ENCODE measurements at regions not wholly inside any gene's neighbourhood (a gene's known extent, or its start where the extent isn't known, plus 50 kb on each side); places are given as distances from the start of the nearest gene placed in this dataset.
A peak's percentile ranks its signal among the peaks of the same experiment; 100 is the strongest.

- DNase-seq = no peak
Observed at GRCh38 chr9:91102269-91102668, 259.4 kb downstream of the AUH start.

DNA sequence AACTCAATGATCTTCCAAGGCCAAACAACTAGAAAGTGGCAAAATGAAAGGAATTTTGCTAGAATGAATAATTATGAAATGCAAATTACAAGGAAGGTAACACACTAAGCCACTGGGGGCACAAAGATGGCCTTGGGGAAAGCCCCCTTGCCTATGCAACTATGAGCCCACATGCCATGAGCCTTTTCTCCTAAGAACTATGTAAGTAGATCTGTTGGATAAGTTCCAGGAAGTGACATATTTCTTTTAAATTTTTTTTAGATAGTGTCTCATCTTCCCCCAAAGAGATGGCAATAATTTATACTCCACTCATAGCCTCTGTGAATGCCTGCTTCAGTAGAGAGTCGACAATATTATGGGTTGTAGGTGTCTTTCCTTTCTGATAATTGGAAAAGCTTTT lies 257.8 kb downstream of the AUH start:
- DNase-seq = no peak

DNA sequence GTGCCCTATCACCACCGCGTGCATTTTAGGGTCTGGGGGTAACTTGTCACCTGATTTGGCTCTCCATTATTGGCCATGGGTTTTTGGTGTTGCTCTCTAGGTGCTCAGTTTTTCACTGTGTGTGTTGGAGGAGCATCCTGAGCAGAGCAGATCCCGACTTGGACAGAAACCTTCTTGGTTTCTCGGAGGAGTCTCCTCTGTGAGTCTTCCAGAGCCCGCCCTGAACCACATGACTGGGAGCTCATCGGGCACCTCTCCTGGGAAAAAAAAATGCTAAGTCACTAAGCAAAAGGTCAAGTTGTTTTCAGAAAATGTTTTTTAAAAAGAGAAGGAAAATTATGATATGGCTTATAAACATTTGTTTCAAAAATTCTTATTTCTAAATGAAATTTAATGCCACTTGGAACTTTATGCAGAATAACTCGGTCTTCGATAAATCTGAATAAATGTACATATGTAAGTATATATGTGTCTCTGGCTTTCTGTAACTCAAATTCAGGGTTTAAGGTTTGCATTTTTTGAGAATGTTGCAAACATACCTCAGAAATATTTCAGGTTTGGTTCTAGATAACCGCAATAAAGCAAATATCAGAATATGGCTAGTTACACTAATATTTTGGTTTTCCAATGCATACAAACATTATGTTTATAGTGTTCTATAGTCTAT lies 255.2 kb downstream of the AUH start:
- DNase-seq = no peak

DNA sequence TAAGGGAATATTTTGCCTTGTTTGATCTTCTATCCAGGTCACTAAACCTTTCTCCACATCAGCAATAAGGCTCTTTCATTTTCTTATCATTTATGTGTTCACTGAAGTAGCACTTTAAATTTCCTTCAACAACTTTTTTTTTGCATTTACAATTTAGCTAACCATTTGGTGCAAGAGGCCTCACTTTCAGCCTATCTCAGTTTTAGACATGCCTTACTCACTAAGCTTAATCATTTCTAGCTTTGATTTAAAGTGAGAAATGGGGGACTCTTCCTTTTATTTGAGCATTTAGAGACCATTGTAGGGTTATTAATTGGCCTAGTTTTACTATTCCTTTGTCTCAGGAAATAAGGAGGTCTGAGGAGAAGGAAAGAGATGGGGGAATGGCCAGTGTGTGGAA lies 250.5 kb downstream of the AUH start:
- DNase-seq = no peak

DNA sequence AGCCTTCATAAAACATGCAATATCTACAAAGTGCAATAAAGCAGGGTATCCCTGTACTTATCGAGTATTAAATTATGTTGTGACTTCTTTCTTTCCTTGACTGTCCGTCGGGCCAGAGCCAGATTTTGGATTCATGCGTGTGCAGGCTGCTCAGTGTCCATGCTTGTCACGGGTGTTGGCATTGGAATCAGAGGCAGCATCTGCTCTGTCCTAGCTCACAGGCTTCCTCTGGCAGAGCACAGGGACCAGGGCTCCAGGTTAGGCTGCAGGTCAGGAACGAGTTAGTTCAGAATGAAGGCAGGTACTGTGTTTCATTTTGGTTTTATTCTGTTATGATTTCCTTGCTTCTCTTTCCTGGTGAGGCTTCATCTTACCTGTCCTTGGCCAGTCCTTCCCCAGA lies 249.8 kb downstream of the AUH start:
- no peak for DNase-seq

DNA sequence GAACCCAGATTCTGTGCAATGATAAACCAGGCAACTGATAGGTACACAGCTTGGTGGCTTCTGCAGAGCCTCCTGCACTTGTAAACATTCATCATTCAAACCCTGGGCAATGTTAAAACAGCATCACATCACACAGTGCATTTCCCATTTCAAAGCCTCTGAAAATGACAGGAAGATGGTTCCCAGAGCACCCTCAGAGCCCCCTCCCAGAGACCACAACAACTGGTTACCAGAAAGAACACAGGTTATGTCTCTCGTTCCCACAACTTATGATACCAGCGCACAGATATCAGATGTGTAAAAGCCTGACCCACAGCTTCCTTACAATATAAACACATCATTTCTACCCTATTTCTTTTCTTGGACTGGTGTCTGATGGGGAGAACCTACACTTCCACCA lies 248.7 kb downstream of the AUH start:
- DNase-seq = no peak

GRCh38 chr9:91114450-91114849 lies 247.3 kb downstream of the AUH start:
- DNase-seq = no peak

DNA sequence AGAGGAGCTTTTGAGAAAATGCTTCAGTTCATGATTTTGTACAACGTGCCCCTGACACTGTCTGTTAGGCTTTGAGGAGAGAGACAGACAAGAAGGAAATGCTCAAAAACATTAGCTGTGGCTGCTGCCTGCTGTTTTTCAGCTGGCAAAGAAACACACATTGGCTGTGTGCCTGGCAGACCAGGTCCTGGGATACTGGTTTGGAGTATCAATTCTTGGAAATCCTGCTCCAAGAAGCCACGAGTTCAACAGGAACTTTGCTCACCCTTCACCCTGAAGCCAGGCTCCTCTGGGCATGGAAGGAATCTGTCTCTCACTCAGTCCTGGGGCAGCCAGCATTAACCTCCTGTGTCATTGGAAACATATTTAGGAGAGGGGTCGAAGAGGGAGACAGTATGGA lies 245.5 kb downstream of the AUH start:
- DNase-seq = no peak

- no peak for DNase-seq
Observed at GRCh38 chr9:91116711-91117110, 245.0 kb downstream of the AUH start.

DNA sequence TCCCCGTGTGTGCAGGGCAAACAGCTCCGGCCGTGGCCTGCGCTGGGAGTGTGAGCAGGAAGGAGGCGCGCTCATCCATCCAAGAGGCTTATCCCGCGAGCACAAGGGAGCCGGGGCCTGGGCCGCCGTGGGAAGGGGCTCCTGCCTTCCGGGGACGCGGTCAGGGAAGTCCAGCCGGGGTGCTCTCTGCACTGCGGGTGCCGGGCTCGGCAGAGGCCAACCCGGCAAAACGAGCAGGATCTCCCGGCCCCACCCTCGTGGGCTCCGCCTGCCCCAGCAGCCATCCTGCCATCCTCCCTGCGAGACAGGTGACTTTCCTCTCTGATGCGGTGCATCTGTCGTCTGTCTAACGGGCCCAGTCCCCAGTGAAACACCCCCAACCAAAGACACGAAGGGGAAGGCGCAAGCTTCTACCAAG lies 244.2 kb downstream of the AUH start:
- DNase-seq = peak; percentile 73

- peak; percentile 89 for DNase-seq
Observed at GRCh38 chr9:91117959-91118703, 243.6 kb downstream of the AUH start.

- no peak for DNase-seq
Observed at GRCh38 chr9:91118704-91119025, 243.1 kb downstream of the AUH start.

- DNase-seq = no peak
Observed at GRCh38 chr9:91119142-91119541, 242.6 kb downstream of the AUH start.

DNA sequence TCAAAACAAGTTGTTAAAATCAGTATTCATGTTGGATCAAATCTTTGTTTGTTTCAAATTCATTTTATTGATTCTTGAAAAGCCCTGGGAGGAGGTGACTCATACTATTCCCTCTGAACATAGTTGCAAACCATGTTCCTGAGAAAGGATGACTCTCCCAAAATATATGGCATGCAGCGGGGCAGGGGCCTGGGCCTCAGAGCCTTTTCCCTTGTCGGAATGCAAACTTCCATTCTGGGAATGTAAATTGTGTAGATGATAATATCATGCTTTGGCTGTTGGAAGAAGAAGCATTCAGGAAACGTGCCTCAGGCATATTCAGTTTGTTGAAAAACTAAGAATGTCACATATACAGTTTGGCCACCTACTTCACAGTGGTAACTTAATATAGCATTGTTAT lies 242.0 kb downstream of the AUH start:
- no peak for DNase-seq

- DNase-seq = no peak
Observed at GRCh38 chr9:91120200-91120599, 241.5 kb downstream of the AUH start.

- DNase-seq = no peak
Observed at GRCh38 chr9:91122755-91123154, 239.0 kb downstream of the AUH start.

GRCh38 chr9:91126761-91127445 lies 234.8 kb downstream of the AUH start:
- no peak for DNase-seq

GRCh38 chr9:91127653-91128052 lies 234.1 kb downstream of the AUH start:
- no peak for DNase-seq

DNA sequence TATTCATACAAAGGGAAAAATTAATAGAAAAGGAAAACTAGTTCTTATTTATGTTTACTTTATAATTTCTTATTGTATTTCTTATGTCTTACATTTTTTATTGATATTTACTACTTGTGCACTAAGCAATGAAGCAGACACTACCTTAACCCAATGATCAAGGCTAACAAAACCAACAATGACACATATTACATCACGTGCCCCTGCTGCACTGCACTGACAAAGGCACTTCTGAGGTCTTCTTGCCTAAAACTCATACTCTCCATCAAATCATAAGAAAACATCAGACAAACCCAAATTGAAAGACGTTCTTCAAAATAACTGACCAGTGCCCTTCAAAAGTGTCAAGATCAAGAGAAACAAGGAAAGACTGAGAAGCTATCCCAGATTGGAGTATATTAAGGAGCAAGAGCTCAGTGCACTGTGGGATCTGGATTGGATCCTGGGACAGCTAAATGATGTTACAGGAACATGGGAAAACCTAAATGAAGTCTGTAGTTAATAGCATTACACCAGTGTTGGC lies 230.9 kb downstream of the AUH start:
- DNase-seq = no peak

GRCh38 chr9:91131433-91131839 lies 230.3 kb downstream of the AUH start:
- no peak for DNase-seq

- DNase-seq = no peak
Observed at GRCh38 chr9:91132576-91133073, 229.1 kb downstream of the AUH start.

DNA sequence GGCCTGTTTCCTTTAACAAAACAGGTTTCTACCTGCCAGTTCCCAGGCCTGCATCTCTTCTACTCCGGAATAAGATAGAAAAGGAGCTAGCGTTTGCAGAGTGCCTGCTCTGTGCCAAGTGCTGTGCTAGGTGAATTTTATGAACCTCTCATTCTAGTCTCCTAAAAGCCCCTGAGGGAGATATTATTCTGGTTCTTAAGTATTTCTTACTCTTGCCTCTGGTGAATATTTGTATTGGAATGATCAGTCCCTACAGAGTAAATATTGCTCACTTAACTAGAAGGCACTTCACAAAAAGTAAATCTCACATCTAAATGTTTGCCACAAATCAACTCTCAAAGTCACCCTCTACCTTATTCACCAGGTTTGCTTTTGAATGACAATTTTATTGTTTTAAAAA lies 227.1 kb downstream of the AUH start:
- DNase-seq = no peak

DNA sequence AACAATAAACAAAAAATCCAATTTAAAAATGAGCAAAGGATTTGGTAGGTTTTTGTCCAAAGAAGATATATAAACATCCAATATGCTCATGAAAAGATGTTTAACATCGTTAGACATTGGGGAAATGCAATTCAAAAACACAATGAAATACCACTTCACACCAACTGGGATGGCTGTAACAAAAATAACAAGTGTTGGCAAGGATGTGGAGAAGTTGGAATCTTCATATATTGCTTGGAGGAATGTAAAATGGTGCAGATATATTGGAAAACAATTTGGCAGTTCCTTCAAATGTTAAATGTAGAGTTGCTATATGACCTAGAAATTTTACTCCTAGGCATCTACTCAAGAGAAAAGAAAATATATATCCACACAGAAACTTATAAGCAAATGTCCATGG lies 224.3 kb downstream of the AUH start:
- no peak for DNase-seq

DNA sequence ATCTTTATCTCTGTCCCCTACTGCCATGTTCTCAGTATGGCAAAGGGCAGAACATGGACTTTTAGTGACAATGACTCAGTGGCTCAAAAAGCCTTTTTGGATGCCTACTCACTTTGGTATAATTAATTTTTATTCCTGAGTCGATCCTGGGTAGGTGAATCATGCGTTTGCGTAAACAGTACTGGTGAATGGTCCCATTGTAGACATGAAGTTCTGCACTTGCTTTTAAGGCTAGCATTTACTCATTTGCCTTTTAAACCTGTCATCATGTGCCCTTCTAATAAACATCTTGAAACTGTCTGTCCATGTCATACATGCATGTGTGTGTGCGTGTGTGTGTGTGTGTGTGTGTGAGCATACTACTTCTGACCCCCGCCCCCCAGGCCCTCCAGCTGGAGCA lies 223.0 kb downstream of the AUH start:
- DNase-seq = no peak

Measured in DMS53 (cell line).